Smooth muscle cell (in vitro differentiated cells): ENCODE measurements at regions not wholly inside any gene's neighbourhood (a gene's known extent, or its start where the extent isn't known, plus 50 kb on each side); places are given as distances from the start of the nearest gene placed in this dataset.

Experiments
- DNase-seq: peaks from one replicate; lab custom pipeline; 2025; ENCODE audit not compliant: unreplicated experiment; lab: John Stamatoyannopoulos, UW
- H2AFZ ChIP-seq: fragments of 200-600 bp; sonication (generic); 2 replicates; pipeline ENCODE4 v1.6.0; 2016; ENCODE audit warnings: antibody characterized with exemption, low read depth, mild to moderate bottlenecking
- H3F3A ChIP-seq: fragments of 200-600 bp; sonication (generic); 2 replicates; pipeline ENCODE4 v1.6.0; 2017; ENCODE audit warnings: antibody characterized with exemption, low read depth
- H3K27ac ChIP-seq: fragments of 200-600 bp; sonication (generic); 2 replicates; pipeline ENCODE4 v1.5.1; 2016; ENCODE audit warnings: low read depth, mild to moderate bottlenecking
- H3K27me3 ChIP-seq: fragments of 200-600 bp; sonication (generic); 2 replicates; pipeline ENCODE4 v1.6.1; 2016; ENCODE audit warnings: low read depth, mild to moderate bottlenecking
- H3K36me3 ChIP-seq: fragments of 200-600 bp; sonication (generic); 2 replicates; pipeline ENCODE4 v1.5.1; 2016; ENCODE audit warnings: low read depth
- H3K4me1 ChIP-seq: fragments of 200-600 bp; sonication (generic); 2 replicates; pipeline ENCODE4 v1.5.1; 2016; ENCODE audit warnings: low read depth
- H3K4me2 ChIP-seq: fragments of 200-600 bp; sonication (generic); 2 replicates; pipeline ENCODE4 v1.6.0; 2016; ENCODE audit warnings: mild to moderate bottlenecking
- H3K4me3 ChIP-seq: fragments of 200-600 bp; sonication (generic); 2 replicates; pipeline ENCODE4 v1.5.1; 2016; ENCODE audit warnings: mild to moderate bottlenecking
- H3K79me2 ChIP-seq: fragments of 200-600 bp; sonication (generic); 2 replicates; pipeline ENCODE4 v1.6.0; 2016; ENCODE audit warnings: low read depth, mild to moderate bottlenecking
- H3K9ac ChIP-seq: fragments of 200-600 bp; sonication (generic); 2 replicates; pipeline ENCODE4 v1.6.0; 2016; ENCODE audit warnings: low read depth
- H3K9me3 ChIP-seq: fragments of 200-600 bp; sonication (generic); replicated peaks from 2 replicates; pipeline ENCODE4 v1.5.1; 2016; ENCODE audit warnings: low read depth
- H4K20me1 ChIP-seq: fragments of 200-600 bp; sonication (generic); 2 replicates; pipeline ENCODE4 v1.6.0; 2016; ENCODE audit warnings: low read depth
- CTCF ChIP-seq: fragments of 200-600 bp; sonication (generic); IDR thresholded peaks from 2 replicates; pipeline ENCODE4 v1.5.1; 2017; ENCODE audit warnings: borderline replicate concordance, mild to moderate bottlenecking, antibody characterized with exemption; ENCODE audit not compliant: insufficient read depth, poor library complexity, severe bottlenecking
- whole genome bisulfite sequencing: methylation state at CpG from one replicate; pipeline ENCODE4 v1.1.7; 2016; ENCODE audit warnings: low lambda C conversion rate; 5-methylcytosine and 5-hydroxymethylcytosine counted together

- Histone ChIP-seq H3K9ac (no peak overlapping the region), H2AFZ (no peak overlapping the region), H3K27me3 (peaks cover 5% of the 10 kb centered on the region), H3K4me1 (no peaks in the 10 kb centered on the region), H3K36me3 (no peaks in the 10 kb centered on the region), H3K27ac (no peak overlapping the region), H4K20me1 (no peaks in the 10 kb centered on the region), H3K4me3 (no peak overlapping the region), H3K9me3 (no peaks in the 10 kb centered on the region), H3F3A (no peaks in the 10 kb centered on the region), H3K4me2 (no peak overlapping the region), H3K79me2 (no peaks in the 10 kb centered on the region)
- WGBS = 91% methylated on average over 5 of the region's 5 CpGs
- TF ChIP-seq CTCF = no peak
- DNase-seq = no peak
Observed at GRCh38 chr1:56382929-56383328, 196.4 kb downstream of the PLPP3 start.

DNA sequence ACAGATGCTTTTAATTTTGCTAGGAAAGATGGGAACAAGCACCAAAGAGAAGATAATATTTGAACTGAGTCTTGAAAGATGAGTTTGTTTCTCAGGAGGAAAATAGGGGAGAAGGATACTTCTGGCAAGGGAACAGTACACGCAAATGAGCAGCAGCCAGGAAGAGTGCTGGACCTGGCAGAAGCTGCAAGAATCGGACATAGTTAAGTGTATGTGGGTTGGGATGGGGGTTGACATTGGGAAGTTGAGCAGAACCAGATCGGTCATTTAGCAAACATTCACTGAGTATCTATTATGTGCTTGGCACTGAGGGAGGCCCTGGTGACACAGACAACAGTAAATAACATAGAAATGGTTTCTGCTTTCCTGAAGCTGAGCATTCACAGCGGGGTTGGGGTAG lies 198.8 kb downstream of the PLPP3 start:
- Histone ChIP-seq H3K9me3 (no peaks in the 10 kb centered on the region), H3F3A (no peaks in the 10 kb centered on the region), H3K4me2 (no peak overlapping the region), H2AFZ (no peak overlapping the region), H3K9ac (no peak overlapping the region), H3K27me3 (peaks cover 5% of the 10 kb centered on the region), H3K4me1 (peaks cover 16% of the 10 kb centered on the region), H3K27ac (no peak overlapping the region), H4K20me1 (no peaks in the 10 kb centered on the region), H3K36me3 (no peaks in the 10 kb centered on the region), H3K79me2 (no peaks in the 10 kb centered on the region), H3K4me3 (no peak overlapping the region)
- no peak for TF ChIP-seq CTCF
- WGBS = 57% methylated on average over 4 of the region's 4 CpGs
- DNase-seq = no peak

- Histone ChIP-seq H3K4me1 (peaks cover 33% of the 10 kb centered on the region), H3K27ac (no peak overlapping the region), H3K9ac (no peak overlapping the region), H3F3A (peaks cover 7% of the 10 kb centered on the region), H3K27me3 (peaks cover 5% of the 10 kb centered on the region), H3K9me3 (no peaks in the 10 kb centered on the region), H3K36me3 (no peaks in the 10 kb centered on the region), H4K20me1 (no peaks in the 10 kb centered on the region), H3K79me2 (no peaks in the 10 kb centered on the region), H3K4me3 (no peak overlapping the region), H2AFZ (no peak overlapping the region), H3K4me2 (no peak overlapping the region)
- no peak for DNase-seq
- no peak for TF ChIP-seq CTCF
- 67% methylated on average over 6 of the region's 6 CpGs for WGBS
Observed at GRCh38 chr1:56378341-56379070, 200.9 kb downstream of the PLPP3 start.

DNA sequence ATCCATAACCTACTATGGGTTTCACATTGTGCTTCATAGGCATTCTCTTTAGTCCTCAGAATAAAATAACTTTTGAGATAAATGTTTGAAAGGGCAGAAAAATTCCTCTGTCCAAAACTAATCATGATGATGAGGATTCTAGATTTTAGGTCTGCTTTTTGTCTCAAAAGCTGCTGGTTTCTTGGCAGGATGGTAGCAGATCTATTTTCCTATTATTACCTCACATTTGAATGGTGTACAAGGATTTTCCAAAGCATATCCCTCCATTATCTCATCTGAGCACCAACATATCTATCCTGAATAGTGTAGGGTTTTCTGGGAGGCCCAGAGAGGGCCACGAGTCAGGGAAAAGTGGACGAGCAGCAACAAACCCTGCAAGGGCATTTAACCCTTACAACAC lies 201.9 kb downstream of the PLPP3 start:
- no peak for DNase-seq
- H3F3A ChIP-seq = peaks cover 7% of the 10 kb centered on the region
- peaks cover 5% of the 10 kb centered on the region for H3K27me3 ChIP-seq
- peaks cover 33% of the 10 kb centered on the region for H3K4me1 ChIP-seq
- H4K20me1 ChIP-seq = no peaks in the 10 kb centered on the region
- 56% methylated on average over 2 of the region's 2 CpGs for WGBS
- no peak overlapping the region for H3K4me3 ChIP-seq
- no peak overlapping the region for H2AFZ ChIP-seq
- H3K36me3 ChIP-seq = no peaks in the 10 kb centered on the region
- no peak overlapping the region for H3K27ac ChIP-seq
- H3K79me2 ChIP-seq = no peaks in the 10 kb centered on the region
- H3K4me2 ChIP-seq = no peak overlapping the region
- TF ChIP-seq CTCF = no peak
- no peaks in the 10 kb centered on the region for H3K9me3 ChIP-seq
- no peak overlapping the region for H3K9ac ChIP-seq
